ENCODE measurements at regions not wholly inside any gene's neighbourhood (a gene's known extent, or its start where the extent isn't known, plus 50 kb on each side); places are given as distances from the start of the nearest gene placed in this dataset.
"Not testable (repeated sequence)": the region's sequence is repeated elsewhere in the genome, so short reads cannot be mapped to it uniquely, and the experiment has no call there.

GRCh38 chr15:87548590-87548989 is 707.9 kb downstream of the NTRK3 start:
- not testable (repeated sequence) for TF ChIP-seq CTCF (conservative IDR thresholded peaks at IDR 0.05; ENCODE audit: low read length); EZH2phosphoT487 (IDR thresholded peaks at IDR 0.05; ENCODE audit: borderline replicate concordance, low read depth, low read length)

Measured in OCI-LY7 (cell line).